LHCN-M2 (cell line): ENCODE measurements at regions not wholly inside any gene's neighbourhood (a gene's known extent, or its start where the extent isn't known, plus 50 kb on each side); places are given as distances from the start of the nearest gene placed in this dataset.
A peak's percentile ranks its signal among the peaks of the same experiment; 100 is the strongest.
"Not testable (repeated sequence)": the region's sequence is repeated elsewhere in the genome, so short reads cannot be mapped to it uniquely, and the experiment has no call there.

Source experiments
- DNase-seq: peaks from one replicate; pipeline ENCODE4 v3.0.0-alpha.2; 2012; ENCODE audit warnings: low read depth

DNA sequence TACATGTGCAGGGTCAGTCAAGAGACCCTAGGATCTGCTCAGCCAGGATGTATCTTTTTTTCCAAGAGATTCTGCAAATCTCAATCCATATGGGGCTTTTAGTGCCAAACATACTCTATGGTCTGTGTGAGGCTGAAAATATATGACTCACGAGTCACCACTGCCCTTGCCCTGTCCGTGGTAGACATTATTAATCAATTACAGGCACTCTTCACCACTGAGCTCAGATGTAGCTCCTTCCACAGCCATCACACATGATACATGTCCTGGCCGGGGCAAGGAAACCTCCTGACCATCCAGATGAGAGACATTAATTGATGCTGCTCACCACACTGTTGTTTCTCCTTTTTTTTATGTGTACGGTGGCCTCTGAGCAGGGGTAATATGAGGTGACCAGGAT is 90.2 kb upstream of the RET start:
- DNase-seq: peak; percentile 4

DNA sequence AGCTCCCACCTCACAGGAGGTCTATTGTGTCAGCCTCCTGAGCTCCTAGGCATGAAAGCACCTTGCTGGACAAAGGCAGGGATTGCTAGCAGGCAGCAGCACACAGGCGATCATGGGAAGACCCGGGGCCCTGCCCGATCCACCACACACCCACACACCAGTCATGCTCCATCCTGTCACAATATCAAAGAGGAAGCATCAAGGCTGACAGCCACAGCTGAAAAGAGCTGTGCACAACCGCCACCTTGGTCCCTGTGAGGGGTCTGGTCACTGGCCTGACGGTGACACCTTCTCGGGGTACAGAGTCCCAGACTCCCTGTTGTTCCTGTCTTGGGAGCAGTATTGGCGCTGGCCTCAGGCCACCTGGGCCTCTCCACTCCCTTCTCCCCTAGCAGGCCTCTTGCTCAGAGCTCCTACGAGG is 89.7 kb upstream of the RET start:
- DNase-seq: no peak

DNA sequence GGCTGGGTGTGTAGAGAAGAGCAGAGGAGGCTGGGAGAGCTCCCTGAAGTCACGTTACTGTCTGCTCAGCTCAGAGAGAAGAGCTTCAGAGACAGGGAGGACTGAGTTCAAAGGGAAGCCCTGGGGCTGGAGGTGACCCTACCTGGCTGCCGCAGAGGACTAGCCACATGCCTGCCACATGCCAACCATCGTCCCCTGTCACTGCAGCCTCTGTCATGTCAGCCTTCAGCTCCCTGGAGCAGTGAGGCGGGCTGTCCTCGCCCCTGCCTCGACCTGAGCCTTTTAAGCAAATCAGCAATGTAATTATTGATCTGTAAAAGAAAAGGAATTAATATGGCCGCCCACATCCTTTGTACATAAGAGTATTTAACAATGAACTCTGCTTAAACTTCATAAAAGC is 89.3 kb upstream of the RET start:
- no peak for DNase-seq

DNA sequence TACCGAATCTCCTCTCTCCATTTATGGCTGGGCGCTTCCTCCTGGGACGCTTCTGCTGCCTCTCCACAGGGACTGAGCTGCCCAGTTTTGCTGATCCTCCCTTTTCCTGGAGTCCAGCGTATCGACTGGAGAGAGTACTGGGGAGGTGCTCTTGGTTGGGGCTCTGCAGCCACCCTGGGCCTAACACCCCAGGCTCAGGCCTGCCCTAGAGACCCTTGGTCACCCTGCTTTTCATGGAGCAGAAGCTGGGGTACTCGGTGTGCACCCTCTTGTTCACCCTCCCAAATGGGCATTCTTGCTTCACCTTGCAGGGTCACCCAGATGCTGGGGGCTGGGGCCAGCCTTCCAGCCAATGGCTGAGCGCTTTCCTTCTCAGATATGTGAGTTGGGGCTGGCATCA is 88.8 kb upstream of the RET start:
- DNase-seq: no peak

DNA sequence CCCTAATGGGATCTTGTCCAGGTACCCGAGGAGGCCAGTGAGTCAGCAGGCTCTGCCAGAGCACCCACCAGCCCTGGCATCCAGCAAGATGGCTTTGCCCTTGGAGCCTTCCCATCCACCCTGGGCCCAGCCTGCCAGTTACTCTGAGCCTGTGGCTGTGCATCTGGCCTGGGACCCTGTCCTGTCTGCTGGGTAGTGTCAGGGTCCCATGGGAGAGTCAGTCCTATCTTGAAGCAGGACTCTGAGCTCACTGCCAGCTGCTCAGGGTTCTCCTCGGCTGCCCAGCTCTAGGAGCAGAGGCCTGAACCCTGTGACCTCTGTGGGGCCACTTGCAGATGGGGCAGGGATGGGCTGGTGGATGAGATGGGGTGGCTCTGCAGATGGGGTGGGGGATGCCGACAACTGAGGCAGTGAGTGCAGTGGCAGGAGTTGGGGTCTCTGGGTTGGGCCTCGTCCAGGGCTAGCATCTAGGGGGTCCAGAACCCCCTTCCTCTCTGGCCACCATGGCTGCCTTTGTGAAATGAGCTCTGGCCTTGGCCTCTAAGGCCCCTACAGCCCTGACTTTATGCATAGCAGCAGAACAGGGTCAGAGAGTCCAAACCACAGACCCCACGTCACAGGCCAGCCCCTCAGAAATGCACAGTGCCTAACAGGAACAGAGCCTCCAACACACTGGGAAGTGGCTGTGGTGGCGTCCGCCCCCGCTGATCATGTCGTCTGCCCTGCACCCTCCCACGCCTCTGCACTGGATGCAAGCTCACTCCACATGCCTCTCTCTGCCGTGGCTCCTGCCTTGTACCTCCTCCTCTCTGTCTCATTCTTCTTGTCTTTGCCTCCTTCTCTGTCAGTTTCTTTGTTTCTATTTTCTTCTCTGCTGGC is 88.1 kb upstream of the RET start:
- no peak for DNase-seq

DNA sequence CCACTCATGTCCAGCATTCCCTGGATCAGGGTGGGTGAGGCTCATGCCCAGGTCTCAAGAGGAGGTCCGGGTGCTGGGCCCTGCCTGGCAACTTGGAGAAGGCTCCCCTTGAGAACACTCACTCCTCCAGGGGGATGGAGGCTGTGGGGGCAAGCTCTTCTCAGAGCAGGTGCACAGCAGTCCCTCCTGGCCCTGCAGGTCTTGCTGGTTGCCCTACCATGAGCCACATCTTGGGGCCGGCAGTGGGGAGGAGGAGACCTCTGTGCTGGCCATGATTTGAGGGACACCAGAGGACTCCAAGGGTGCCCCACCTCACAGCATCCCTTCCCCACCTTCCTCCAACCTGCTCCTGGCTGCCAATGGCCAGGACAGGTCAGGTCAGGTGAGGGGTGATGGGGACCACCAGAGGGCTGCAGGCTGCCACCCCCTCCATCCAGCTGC is 87.4 kb upstream of the RET start:
- DNase-seq: no peak

DNA sequence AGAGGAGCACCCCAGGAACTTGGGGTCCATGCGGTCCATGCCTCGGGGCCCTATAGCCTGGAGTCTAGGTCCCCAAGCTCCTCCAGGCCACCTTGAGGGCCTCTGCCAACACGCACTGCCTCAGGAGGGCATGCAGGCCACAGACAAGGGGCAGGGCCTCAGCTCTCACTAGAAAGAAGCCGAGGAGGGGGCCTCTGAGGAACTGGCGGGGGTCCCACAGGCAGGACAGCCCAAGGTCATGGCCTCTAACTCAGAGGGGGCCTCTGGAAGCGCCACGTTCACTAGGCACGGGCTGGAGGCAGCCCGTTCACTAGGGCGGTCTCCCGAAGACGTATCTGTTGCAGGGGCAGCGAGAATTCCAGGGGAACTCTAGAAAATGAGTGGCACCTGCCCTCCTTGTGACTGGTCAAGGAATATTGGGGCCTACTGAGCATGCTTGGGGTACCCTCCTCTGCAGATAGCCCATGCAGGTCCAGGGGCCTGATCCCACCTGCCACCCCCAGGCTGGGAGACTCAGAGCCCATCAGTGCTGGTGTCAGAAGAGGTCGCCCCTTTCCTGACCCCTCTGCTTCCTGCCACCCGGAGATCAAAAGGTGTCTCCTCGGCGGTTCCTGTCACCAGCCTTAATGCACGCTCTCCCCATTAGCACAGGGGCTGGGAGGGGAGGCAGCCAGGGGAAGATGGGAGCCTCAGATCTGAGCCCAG is 86.7 kb upstream of the RET start:
- DNase-seq: no peak

DNA sequence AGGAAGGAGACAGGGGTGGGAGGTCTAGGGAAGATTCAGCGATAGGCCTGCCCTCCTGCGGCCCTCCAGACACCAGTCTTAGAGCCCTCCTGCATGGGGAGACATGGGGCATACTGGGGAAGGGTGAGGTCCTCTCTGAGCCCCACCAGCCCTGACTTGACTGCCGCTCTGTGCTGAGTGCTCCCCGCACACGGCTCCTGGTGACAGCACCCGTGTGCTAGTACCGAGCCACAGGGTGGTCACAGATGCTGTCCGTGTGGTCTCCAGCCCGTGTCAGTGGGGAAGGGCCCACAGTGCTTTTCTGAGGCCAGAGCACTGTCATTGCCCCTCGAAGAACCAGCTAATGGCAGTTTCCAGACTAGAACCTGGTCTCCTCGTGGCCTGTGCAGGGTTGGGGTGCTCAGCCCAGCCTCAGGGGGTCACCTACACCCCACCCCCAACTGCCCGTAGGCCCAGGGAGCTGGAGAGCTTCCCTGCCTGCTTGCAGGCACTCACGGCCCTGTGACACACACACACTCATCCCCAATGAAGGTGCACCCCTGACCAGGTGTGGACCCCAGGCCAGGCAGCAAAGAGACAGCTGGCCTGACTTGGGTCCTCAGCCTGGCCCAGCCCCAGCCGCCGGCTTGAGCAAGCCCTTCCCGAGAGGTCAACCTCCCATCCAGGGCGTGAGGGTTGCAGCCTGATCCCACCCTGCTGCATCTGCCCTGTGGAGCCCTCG is 86.0 kb upstream of the RET start:
- DNase-seq: no peak

DNA sequence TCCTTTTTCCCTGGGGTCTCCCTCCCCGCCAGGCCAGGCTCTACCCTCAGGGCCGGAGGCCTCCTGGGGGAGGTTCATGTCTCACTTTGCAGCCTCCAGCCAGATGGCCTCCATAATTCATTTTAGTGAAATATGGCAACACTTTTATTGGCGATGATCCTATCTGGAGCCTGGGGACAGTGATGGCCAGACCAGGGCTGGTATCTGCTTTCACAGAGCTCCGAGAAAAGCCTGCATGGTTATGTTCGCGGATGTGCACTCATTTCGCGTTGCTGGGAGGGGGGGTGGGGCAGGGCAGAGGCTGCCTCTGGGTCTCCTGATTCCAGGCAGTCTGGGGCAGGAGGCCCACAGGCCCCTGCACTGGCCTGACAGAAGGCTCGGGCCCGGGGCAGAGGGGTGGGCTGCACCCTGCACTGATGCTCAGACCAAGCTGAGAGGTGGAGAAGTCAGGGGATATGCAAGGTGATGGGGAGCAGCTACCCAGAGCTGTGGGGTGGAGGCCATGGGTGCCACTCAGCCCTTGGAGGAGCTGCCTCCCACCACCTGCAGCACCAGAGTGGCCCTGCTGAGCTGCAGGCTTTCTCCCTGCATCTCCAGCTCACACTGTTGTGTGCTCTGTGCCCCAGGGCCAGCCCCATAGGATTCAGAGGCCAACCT is 85.3 kb upstream of the RET start:
- no peak for DNase-seq

DNA sequence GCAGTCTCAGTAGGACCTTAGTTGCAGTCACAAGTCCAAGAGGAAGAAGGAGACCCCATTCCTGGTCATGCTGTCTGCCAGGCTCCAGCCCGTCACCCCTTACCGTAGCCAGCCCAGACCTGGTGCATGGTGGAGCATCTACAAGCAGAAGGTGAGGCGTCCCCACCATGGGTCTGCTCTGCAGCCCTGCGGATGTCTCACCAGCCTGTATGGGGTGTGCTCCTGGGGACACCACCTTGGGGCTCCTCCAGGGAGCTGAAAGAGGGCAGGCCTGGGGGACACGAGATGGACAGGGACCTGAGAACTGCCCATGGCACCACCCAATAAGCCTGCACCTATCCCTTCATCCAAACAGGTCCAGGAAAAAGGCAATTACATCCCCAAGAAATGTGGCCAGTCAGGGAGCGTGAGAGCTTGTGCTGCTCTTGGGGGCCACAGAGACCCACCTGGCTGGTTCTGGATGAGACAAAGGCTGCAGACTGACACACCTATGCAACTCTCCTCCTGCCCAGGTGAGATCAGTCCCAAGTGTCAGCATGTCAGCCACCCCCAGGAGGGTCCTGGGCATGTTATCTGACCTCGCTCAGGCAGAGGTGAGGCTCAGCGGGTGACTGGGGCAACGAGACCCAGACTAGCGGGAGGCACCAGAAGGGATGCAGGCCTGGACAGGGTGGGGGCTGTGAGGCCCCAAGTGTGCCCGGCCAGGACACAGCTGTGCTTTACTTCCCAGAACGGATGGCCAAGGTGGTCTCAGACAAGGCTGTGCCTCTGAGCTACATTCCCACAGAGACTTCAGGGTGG is 84.5 kb upstream of the RET start:
- DNase-seq: no peak

DNA sequence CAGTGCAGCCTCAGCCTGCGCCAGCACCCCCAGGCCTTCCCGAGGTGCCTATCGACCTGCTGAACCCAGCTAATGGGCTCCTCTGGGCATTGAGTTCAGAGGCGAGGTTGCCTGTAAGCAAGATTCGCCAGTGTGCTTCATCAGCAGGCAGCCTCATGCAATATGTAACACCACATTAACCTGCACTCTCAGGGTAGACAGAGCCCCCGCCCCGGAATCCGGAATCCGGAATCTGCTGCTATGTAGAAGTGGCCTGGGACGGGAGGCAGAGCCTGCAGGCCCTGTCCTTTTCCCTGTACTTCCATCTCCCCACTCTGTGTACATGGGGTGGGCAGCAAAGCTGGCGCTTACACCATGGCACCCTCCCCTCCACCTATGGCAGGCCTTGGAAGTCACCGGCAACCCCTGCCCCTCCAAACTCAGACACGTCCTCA is 83.9 kb upstream of the RET start:
- no peak for DNase-seq

DNA sequence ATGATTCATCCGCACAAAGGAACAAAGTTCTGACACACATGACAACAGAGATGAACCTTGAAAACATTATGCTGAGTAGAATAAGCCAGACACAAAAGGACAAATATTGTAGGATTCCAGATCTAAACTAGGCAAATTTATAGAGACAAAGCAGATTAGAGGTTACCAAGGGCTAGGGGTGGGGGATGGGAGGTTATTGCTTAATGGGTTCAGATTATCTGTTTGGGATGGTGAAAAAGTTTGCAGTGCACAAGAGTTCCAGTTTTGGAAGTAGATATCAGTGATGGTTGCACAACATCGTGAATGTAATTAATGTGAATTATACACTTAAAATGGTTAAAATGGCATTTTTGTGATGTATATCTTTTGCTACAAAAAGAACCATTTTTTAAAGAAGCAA is 82.0 kb upstream of the RET start:
- not testable (repeated sequence) for DNase-seq

DNA sequence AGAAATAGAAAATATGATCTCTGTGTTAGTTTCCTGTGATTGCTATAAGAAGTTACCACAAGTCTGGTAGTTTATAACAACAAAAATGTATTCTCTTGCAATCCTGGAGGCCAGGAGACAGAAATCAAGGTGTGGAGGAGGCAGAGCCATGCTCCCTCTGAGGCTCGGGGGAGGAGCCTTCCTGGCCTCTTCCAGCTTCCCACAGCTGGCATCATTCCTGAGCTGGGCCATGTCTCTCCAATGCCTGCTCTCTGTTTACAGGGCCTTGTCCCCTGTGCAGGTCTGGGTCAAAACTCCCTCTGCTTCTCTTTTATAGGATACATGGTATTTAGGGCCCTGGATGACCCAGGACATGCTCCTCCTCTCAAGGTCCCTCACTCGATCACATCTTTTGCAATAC is 81.3 kb upstream of the RET start:
- no peak for DNase-seq

DNA sequence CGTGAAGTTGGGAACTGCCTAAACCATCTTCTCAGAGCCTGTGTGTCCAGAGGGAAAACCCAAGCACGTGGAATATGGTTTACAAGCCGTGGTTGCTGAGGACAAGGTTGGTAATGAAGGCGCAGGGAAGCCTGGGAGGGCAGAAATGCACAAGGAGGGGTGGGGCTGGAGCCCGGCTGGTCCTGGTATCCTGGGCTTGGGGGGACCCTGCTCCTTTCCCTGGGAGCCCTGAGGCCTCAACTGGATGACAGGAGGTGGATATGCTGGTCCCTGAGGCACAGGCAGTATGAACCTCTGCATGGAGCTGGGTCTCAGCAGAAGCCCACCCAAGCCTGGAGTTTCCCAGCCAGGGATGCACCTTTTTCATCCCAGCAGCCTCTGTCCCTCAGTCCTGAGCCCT is 80.3 kb upstream of the RET start:
- no peak for DNase-seq

DNA sequence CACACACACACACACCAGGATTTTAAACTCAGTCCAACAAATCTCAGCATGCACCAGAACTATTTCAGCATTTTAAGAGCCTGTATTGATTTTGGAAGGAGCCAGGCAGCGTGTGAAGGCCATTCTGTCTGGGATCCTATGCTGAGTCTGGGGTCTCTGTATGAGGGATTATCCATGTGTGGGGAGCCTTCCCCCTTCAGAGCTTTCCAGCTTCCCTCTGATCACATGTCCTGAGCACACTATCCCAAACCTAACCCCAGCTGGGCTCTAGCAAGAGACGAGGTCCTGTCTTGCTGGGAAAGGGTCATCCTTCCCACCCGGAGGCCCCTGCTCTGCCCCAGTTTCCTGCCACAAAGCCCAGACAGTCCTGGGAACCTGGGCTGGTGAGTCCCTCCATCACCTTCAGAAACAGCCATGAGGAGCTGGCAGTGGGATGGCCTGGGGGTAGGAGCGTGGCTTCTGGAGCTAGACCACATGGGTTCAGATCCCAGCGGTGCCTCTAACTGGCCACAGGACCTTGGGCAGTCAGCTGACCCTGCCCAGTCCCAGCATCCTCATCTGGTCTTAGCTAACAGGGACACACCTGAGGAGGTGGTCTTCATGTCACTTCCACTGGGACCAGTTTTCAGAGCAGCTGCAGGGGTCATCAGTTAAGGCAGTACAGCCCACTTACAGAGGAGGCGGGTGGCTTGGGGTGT is 79.6 kb upstream of the RET start:
- no peak for DNase-seq

DNA sequence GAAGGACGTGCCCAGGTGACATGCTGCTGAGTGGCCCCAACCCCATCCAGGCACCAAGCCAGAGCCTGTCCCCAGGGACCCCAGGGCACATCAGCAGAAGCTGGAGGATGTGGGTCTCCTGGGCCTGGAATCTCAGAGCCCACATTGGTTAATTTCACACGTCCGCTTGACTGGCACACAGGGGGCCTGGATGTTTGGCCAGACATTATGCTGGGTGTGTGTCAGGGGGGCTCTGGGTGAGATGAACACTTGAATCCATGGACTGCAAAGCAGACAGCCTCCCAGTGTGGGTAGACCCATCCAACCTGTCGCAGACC is 79.1 kb upstream of the RET start:
- no peak for DNase-seq

DNA sequence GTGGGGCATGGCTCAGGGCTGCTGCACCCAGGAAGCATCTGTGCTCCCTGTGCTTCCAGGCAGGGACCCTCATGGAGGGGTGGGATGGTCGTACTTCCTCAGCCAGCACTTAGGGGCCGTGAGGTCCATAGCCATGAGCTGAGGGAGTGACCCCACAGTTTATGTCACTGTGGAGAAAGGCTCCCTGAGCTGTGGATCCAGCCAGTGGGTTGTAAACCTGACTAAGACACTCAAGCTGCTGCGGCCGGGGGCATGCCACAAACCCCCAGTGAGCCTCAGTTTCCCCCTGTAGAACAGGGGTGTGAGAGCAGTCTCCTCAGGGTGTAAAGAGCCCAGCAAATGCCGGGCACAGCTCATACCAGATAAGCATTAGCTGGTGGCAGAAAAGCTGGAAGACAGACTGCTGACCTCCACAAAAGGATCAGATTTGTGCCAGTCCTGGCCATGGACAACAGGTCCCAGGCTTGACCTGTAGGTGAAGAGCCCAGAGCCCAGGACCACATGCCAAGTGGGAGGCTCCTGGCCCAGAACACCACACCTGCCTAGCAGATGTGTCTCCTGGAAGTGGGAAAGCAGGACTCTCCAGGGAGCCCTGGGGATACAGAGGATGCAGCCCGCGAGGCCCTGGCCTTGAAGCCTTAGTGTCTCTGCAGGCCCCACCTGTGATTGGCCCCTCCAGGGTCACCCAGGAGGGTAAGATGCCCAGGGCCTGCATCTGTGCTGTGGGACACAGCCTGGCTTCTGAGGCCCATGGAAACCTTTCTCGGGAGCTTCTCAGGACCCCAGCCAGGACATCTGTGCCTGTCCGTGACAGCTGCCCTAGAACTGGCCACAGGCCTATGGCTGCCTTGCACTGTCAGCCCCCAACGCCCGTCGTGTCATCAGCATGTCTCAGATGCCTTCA is 78.1 kb upstream of the RET start:
- no peak for DNase-seq

DNA sequence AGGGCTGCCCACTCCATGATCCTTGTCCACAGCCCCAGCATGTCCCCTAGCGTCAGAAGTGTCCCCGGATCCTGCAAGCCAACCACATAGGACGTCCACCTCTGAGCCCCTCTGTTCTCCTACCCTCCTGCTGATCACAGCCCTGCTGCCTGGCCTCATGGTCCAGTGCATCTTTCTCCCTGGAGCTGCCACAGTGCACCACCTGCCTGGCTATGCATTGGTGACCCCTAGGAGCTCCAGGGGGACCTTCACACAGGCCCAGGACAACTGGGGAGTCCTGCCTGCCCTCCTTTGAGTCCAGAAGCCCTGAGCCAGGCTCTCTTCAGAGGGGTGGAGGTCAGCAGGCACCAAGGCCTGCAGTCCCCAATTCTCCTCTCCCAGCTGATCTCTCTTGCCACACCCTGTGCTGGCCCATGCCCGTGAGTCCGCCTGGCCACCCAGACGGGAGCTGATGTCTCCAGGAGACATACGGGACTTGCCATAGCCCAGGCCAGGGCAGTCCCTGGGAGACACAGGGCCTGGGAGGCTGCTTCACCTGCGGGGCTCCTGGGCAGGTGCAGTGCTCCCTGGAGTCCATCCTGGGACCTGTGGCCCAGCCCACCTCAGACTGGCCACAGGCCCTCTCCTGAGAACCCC is 77.4 kb upstream of the RET start:
- DNase-seq: no peak

DNA sequence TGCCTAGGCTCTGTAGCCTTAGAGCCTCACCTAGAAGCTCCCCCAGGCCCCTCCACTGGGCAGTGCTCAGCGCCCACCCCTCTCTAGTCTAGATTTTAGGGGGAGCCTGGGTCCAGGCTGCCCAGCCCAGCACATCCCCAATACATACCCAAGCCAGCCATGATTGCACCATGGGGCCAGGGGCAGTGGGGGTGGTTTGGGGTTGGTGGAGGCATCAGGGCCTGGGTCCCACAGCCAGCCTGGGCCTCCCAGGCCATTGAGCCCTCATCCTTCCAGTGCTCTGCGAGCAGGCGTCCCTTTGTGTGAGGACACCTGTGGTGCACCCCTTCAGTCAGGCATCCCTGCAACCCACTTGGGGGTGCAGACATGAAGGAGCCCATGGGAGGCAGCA is 76.9 kb upstream of the RET start:
- DNase-seq: no peak
